NCI-H2171 treated with DMSO at 0.1 percent for 48 hours (cell line): ENCODE measurements at regions not wholly inside any gene's neighbourhood (a gene's known extent, or its start where the extent isn't known, plus 50 kb on each side); places are given as distances from the start of the nearest gene placed in this dataset.
"Not testable (repeated sequence)": the region's sequence is repeated elsewhere in the genome, so short reads cannot be mapped to it uniquely, and the experiment has no call there.

Experiments
- DNase-seq: peaks from one replicate; lab custom pipeline; 2025; lab: John Stamatoyannopoulos, UW

- not testable (repeated sequence) for DNase-seq
Observed at GRCh38 chr16:88164196-88165039, 213.2 kb downstream of the BANP start.

GRCh38 chr16:88165040-88165544 is 213.9 kb downstream of the BANP start:
- DNase-seq: not testable (repeated sequence)

- DNase-seq: not testable (repeated sequence)
Observed at GRCh38 chr16:88165683-88166082, 214.4 kb downstream of the BANP start.

- DNase-seq: not testable (repeated sequence)
Observed at GRCh38 chr16:88166209-88166773, 215.1 kb downstream of the BANP start.

GRCh38 chr16:88167798-88168556 is 214.8 kb upstream of the ZNF469 start:
- DNase-seq: peak; percentile 30

- DNase-seq: peak; percentile 23
Observed at GRCh38 chr16:88168557-88168949, 214.2 kb upstream of the ZNF469 start.

- DNase-seq: not testable (repeated sequence)
Observed at GRCh38 chr16:88169136-88169830, 213.5 kb upstream of the ZNF469 start.

- not testable (repeated sequence) for DNase-seq
Observed at GRCh38 chr16:88169831-88170165, 213.0 kb upstream of the ZNF469 start.

- DNase-seq: no peak
Observed at GRCh38 chr16:88170528-88170991, 212.2 kb upstream of the ZNF469 start.

- not testable (repeated sequence) for DNase-seq
Observed at GRCh38 chr16:88171126-88171525, 211.6 kb upstream of the ZNF469 start.

- DNase-seq: not testable (repeated sequence)
Observed at GRCh38 chr16:88176184-88176583, 206.6 kb upstream of the ZNF469 start.

- DNase-seq: not testable (repeated sequence)
Observed at GRCh38 chr16:88176591-88177180, 206.1 kb upstream of the ZNF469 start.

GRCh38 chr16:88178251-88178650 is 204.5 kb upstream of the ZNF469 start:
- not testable (repeated sequence) for DNase-seq

GRCh38 chr16:88178896-88179295 is 203.9 kb upstream of the ZNF469 start:
- DNase-seq: not testable (repeated sequence)

GRCh38 chr16:88182967-88183881 is 199.5 kb upstream of the ZNF469 start:
- DNase-seq: not testable (repeated sequence)

GRCh38 chr16:88184053-88184452 is 198.7 kb upstream of the ZNF469 start:
- DNase-seq: not testable (repeated sequence)

- DNase-seq: not testable (repeated sequence)
Observed at GRCh38 chr16:88184566-88185355, 198.0 kb upstream of the ZNF469 start.

- DNase-seq: not testable (repeated sequence)
Observed at GRCh38 chr16:88185406-88185805, 197.4 kb upstream of the ZNF469 start.
